Urothelium cell line (cell line): ENCODE measurements at regions not wholly inside any gene's neighbourhood (a gene's known extent, or its start where the extent isn't known, plus 50 kb on each side); places are given as distances from the start of the nearest gene placed in this dataset.

ENCODE experiments used
- DNase-seq: peaks from one replicate; pipeline ENCODE4 v3.0.0; 2011; ENCODE audit warnings: low spot score, mixed read lengths
- FAIRE-seq: peaks from 2 replicates; lab custom pipeline; 2011; peaks lifted over from hg19 to GRCh38; lab: Jason Lieb, UNC

DNA sequence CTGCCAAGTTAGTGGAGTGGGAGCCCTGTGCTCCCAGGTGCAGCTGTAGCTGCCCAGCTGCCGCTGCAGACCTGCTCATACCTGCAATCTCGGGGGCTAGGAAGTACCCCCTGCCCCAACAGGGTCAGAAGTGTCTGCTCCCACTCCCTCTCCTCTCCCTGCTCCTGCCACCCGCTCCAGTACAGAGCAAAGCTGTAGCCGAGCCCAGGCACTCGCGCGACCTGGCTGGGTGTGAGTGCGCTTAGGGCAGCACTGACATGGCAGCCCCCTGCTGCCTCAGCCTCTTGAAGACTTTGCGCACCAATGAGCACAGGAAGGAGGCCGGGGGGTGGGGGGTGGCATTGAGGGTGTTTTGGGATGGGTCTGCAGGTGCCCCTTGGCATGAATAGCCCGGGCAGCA, 1951.4 kb downstream of the SUCLG1 start:
- DNase-seq: no peak
- FAIRE-seq: no peak

DNA sequence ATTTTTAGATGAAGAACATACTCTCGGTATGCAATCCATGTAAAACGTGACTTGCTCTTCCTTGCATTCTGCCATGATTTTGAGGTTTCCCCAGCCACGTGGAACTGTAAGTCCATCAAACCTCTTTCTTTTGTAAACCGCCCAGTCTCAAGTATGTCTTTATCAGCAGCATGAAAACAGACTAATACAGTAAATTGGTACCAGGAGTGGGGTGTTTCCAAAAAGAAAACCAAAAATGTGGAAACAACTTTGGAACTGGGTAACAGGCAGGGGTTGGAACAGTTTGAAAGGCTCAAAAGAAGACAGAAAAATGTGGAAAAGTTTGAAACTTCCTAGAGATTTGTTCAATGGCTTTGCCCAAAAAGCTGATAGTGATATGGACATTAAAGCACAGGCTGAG, 1957.9 kb downstream of the SUCLG1 start:
- FAIRE-seq: no peak
- DNase-seq: no peak

DNA sequence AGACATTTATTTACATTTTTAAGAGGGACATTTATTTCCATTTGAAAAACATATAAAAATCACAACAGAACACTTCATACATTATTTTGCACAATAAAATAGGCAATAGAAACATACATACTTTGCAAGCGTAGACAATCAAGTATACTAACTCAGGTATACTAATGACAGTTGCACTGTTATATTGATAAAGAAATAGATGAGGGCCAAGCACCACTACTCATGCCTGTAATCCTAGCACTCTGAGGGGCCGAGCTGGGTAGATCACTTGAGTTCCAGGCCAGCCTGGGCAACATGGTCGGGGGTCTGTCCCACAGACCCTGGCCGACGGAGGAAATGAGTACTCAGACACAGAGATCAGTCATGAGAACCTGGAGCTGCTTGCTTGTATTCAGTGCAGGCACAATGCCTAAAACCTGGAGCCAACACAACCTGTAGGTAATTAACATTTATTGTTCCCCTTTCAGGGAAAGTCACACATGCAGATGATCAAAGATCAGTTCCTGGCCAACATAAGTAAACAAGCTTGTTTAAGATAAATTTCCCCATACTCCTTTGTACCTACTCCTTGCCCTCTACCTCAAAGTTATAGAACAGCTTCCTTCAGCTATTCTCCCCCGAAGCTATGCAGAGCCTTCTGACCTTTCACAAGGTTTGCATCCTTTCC, 1960.2 kb downstream of the SUCLG1 start:
- no peak for DNase-seq
- FAIRE-seq: no peak

DNA sequence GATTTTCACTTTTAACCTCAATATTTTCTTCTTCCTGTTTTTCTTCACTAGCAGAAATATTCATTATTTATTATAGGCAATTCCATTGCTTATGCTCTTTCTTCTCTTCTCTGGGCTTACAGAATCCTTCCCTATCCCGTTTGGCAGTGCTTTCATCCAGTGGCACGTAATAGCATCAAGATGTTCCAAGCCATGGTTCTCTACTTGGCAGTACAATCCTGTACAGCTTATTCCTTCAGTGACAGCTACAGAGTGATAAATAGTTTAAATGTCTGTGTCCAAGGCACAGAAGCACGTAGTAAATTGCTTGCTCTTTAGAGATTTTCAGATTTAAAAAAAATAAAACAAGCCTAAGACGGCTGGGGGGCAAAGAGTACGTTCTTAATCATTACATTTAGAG, 1964.3 kb downstream of the SUCLG1 start:
- FAIRE-seq (no peak), DNase-seq (no peak)

DNA sequence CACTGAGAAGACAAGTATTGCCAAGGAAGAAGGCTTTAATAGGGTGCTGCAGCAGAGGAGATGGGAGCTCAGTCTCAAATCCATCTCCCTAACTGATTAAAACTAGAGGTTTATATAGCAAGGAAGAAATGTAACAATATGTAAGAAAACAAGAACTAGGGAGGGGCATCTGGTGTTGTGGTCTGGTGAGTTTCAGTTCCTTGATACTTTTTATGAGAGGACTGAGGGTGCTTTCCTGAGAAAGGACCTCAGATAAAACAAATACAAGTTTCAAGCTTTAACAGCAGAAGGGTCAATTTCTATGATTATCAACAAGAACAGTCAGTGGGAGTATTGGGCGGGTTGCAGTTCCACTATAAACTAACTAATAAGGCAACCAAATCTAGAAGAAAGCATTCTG, 1967.5 kb downstream of the SUCLG1 start:
- DNase-seq: no peak
- FAIRE-seq: no peak

DNA sequence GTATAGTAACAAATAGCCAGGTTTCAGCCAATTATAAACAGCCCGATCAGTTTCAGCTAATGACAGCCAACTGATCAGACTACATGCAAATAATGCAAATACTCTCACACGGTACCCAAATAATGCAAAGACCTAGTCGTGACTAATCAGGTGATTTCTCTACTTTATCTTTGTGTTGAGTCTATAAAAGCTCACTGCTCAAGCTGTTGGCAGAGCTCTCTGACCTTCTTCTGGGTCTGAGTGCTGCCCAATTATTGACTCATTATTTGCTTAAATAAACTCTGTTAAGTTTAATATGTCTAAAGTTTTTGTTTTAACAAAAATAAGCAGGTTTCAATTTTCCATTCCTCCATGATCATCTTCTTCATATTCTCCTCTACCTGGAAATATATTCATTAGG, 1971.7 kb downstream of the SUCLG1 start:
- DNase-seq: no peak
- peak; percentile 9 for FAIRE-seq

DNA sequence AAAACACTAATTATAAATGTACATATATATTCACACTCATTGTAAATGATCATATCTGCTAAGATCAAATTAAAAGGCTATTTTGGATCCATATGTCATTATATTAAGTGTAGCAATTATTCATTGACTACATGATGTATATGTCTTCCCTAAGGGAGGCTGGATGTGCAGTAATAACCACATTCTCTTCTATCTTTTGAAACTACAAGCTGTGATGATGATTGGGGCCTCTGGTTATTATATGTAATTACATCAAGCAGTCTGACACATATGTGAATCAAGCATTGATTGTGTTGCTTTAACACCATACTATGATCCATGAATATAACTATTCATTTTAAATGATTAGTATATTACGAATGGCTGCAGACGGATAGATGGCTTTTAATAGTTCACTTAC, 1973.4 kb downstream of the SUCLG1 start:
- FAIRE-seq: no peak
- no peak for DNase-seq

DNA sequence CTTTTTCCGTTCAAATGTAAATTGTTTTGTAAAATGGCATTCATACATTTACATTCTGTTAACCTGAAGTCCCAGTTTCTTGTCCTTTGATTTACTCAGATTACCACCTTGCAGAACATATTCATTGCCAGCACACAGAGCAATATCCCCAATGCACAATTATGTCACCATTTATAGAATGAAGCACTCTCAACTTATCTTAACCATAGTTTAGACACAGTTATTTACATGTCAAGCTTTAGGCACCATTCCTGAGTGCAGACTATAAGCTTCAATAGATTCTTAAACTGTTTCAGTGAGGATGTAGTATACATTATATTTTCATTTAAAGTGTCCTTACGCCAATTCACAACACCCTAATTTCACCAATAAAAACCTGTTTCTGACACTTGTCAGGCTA, 1977.9 kb downstream of the SUCLG1 start:
- FAIRE-seq: no peak
- DNase-seq: no peak

DNA sequence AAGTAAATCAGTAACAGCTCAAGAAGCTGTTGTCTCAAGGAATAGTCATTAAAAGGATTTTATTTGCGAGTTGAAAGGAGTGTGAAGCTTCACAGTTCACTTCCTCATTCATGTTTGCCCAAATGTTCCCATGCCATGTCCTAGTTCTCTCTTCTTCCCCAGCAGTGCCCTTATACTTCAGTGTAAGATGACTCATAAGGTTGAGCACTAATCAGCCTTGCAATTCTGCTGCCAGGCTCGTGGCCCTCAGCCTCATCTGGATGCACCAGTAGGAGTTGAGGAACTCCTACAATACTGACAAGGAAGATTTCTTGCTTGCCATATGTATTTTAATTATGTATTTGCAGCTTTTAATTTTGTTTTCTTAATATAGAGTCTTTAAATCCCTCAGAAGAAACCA, 1980.4 kb downstream of the SUCLG1 start:
- no peak for DNase-seq
- FAIRE-seq: no peak

DNA sequence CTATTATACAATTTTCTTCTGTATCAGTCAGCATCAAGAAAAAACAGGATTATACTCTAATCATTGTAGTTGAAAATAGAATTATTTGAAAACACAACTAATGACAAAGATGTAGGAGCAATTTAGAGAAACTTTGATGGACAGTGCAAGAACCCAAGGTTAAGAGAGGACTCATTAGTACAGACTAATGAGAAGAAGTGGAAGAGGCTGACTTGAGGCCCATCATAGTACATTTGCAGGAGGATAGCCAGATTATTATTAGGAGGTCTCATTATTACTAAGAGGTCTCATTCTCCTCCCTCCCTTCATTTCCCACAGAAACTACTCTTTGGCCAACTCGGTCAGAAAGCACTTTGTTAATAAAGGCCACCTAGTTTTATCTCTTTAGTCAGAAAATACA, 1983.0 kb downstream of the SUCLG1 start:
- DNase-seq: no peak
- FAIRE-seq: no peak

DNA sequence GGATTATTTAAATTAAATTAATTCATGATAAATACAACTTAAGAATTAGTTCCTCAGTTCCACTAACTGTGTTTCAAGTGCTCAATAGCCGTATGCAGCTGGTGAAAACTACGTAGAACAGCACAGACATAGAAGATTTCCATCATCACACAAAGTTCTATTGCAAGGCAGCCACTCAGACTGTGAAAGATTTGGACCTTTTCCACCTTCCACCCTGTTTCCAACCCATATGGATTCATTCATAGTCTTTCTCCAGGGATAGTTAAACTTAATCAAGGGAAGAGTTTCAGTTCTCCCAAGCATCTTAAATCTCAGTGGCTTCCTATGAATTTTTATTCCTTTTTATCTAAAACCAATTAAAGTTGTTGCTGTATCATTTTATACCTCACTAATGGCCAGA, 2030.8 kb downstream of the SUCLG1 start:
- FAIRE-seq (no peak), DNase-seq (no peak)

DNA sequence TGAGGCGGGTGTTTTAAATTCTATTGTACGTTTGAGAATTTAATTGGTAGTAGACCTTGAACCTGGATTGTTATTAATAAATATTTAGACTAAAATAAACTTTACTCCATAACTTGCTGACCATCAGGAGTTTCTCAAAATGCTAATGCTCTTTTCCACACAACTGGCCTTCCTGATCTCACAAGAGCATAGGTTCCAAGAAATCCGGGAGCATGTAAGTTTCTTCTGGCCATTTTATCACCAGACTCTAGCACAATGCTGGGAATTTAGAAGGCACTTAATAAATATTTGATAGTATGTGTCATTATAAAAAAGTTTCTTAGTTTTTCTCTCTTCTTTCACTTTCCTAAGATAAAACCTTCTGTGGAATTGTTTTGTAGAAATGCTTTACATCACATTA, 2047.1 kb downstream of the SUCLG1 start:
- DNase-seq (no peak), FAIRE-seq (no peak)

DNA sequence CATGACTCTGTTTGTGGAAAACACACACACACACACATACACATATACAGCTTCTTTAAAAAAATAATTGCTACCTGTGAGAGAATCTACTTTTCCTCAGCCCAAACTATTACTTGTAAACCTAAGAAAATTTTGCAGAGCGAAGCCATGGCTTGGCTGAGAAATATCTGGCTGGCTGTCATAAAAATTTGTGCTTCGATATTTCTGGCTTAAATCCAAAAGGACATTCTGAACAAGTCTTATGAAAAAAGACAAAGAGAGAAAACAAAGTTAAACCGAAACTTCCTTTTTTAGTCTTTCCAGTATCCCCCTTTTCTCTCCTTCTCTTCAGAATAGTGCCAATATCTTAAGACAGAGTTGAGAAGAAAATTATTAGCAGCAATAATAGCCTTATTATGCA, 2048.0 kb downstream of the SUCLG1 start:
- FAIRE-seq (no peak), DNase-seq (no peak)

DNA sequence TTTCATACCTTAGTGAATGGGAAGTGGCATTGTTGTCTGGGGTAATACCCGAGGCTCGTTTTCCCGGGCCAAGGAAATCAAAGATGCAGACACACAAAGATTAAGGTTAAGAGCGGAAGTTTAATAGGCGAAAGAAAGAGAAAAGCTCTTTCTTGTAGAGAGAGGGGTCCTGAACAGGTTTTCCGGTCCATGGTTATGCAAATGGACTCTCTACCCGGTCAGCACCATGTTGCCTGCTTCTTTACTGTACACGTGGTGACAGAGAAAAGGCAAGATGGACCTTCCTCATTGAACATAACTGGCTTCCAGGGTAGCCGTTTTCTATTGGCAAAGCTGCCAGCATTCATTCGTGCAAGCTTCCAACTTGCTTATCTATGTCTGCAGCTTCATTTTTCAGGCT, 2063.5 kb downstream of the SUCLG1 start:
- FAIRE-seq (no peak), DNase-seq (no peak)

DNA sequence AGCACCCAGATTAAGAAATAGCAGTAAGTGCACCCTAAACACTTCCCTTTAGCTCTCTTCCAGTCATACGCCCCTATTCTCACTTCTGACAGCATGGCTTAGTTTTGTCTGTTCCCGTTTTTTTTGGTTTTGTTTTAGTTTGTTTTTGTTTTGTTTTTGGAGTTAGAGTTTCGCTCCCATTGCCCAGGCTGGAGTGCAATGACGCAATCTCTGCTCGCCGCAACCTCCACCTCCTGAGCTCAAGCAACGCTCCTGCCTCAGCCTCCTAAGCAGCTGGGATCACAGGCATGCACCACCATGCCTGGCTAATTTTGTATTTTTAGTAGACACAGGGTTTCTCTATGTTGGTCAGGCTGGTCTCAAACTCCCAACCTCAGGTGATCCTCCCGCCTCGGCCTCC, 2067.7 kb downstream of the SUCLG1 start:
- FAIRE-seq (no peak), DNase-seq (no peak)

DNA sequence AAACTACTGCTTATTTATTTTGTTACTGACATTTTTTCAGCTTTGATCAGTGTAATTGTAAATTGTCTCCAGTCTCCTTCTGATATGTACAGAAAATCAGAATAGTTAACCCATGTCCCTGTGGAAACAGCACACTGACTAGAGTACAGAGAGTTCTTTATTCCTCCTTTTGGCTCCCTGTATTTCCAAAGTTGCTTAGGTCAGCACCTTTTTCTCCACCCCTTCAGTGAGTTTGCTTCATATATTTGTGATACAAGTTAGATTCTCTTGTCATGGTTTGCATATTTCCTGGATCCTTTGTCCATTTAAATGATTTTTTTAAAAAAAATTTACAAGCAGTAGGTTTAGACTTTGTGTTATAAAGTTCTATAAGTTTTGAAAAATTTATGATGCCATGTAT, 2051.1 kb upstream of the LRRTM1 start:
- FAIRE-seq (no peak), DNase-seq (no peak)

DNA sequence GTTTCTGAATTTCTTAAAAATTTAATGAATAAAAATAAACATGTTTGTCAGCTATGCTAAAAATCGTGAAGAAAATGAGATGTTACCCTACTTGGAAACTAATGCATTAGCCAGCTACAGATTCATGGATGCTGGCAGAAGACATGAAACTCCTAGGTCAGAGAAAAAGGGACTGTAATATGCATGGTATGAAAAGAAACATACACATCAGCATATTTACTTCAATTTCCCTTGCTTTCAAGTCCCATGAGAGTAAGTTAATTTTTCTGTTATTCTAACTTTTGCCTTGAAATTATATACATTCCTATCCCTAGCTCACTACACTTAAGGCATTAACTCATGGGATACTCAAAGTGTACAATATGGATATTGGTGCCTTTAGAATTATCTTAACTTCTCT, 2041.4 kb upstream of the LRRTM1 start:
- FAIRE-seq (no peak), DNase-seq (no peak)

DNA sequence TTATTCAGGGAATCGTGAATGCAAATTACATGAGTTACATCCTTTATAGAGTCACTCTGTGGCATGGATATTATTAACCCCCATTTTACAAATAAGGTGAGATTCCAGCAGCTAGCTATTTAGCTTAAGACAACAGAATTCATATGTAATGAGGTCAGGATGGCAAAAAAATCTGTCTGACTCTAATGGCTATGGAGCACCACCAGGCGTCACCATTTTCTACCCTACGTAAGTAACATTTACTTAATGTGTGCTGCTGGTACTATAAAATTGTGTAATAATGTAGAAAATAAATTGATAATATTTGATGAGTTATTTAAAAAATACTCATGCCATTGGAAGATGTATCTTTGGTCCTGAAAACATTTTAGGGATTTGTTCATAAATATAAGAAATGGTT, 2040.1 kb upstream of the LRRTM1 start:
- FAIRE-seq (no peak), DNase-seq (no peak)

DNA sequence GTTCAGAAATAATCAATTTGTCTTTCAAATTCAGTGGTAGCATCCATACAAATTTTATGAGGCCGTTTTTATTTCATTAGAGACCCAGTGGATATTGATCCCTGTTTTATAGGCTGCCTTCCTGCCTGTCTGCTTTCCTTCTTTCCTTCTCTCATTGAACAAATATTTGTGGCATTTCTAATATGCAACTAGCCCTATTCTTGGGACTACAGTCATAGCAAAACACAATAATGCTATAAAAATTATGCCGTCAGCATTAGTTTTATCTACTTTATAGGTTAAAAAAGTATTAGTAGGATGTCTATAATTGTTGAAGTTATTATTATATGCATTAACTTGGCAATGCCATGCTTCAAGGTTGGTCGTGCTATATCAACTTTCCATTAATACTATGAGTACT, 2037.8 kb upstream of the LRRTM1 start:
- no peak for DNase-seq
- FAIRE-seq: no peak

DNA sequence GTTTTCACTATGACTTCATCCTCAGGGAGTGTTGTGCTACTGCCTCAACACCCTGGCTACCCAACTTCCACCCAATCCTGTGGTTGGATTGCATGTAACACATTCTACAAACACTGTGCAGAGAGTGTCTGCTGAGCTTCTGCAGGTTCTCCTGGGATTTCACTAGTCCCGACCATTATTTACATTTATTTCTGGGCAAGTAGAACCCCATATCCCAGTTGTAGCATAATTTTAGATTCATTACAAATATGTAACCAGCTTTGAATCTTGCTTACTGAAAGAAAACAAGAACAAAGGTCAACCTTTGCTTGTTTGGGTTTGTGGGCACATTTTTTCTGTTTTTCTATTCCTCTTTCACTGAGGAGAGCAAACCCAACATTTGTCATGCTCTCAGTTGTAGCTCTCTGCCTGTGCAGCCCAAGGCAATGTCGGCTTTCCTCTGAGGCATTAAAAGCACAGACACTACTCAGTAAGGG, 2036.1 kb upstream of the LRRTM1 start:
- peak; percentile 27 for DNase-seq
- no peak for FAIRE-seq

DNA sequence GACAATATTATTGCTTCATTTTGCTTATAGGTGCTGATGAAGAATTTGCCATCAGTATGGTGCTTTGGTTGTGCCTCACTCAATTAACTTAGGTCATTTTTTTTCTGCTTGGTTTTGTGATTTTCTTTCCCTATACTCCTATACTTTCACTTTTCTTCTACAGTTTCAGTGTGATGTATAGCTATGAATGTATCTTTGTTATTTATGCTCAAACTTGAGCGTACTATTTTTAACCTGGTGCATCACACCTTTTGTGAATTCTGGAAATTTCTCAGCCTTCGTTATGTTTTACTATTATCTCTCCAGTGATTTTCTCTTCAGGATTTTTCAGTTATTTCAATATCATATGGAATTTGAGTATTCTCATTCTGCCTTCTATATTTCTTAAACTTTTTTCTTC, 2035.3 kb upstream of the LRRTM1 start:
- FAIRE-seq (no peak), DNase-seq (no peak)

DNA sequence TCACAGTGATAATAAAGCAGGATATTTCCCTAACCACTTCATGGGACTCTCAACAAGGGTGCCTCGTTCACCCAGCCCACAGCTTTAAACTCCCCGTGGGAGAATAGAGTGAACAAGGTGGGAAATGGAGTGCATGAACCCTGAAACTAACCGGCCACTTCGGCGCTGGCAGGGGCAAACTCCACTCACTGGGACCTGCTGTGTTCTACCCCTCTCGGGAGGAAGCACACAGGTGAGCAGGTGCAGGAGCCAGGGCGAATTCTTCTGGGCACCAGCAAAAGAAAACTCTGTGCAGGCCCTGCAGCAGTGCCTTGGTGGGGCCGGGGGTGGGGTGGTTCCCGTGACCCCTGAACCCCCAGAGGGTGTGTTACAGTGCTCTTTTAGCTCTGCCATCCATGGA, 2029.1 kb upstream of the LRRTM1 start:
- FAIRE-seq: no peak
- no peak for DNase-seq

DNA sequence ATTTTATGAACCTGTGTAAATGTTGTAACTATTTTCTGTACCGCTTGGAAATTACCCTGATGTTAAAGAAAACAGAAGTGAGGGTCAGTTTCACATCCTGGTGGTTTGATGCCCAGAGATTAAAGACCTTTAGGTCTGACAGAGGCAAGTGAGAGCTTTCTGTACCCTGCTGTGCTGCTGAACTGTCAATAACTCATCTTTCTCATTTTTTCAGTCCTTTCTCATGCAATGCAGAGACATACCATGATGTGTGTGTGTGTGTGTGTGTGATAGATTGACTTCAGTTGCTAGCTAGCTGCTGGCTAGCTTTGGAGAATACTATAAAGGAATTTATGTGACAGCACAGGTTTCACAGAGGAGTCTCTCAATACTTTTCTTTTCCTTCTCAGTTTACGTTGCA, 2025.6 kb upstream of the LRRTM1 start:
- DNase-seq (no peak), FAIRE-seq (no peak)
